ENCODE measurements at regions not wholly inside any gene's neighbourhood (a gene's known extent, or its start where the extent isn't known, plus 50 kb on each side); places are given as distances from the start of the nearest gene placed in this dataset.

- Histone ChIP-seq H3K4me1 (ENCODE audit: control insufficient read depth, insufficient read depth, low read length) (no peaks in the 10 kb centered on the region), H3K36me3 (ENCODE audit: control insufficient read depth, insufficient read depth, low read length) (no peaks in the 10 kb centered on the region), H3K9me3 (ENCODE audit: control insufficient read depth, low read length) (no peaks in the 10 kb centered on the region), H3K9ac (ENCODE audit: extremely low read depth, low read length, poor library complexity, severe bottlenecking) (no peak overlapping the region), H3K27ac (ENCODE audit: low read depth, low read length) (no peak overlapping the region), H3K27me3 (ENCODE audit: control insufficient read depth, insufficient read depth, low read length, poor library complexity, severe bottlenecking) (no peaks in the 10 kb centered on the region), H3K4me3 (ENCODE audit: low read length) (no peak overlapping the region)
- peaks cover 3% of the 10 kb centered on the region for H3K4me1 Mint-ChIP-seq
- peaks cover 10% of the 10 kb centered on the region for H3K27me3 Mint-ChIP-seq (ENCODE audit: insufficient read depth)
- no peak overlapping the region for H3K27ac Mint-ChIP-seq
- peaks cover 2% of the 10 kb centered on the region for H3K9me3 Mint-ChIP-seq
- DNase-seq: no peak
- TF ChIP-seq CTCF (conservative IDR thresholded peaks at IDR 0.05): no peak
- H3K4me3 Mint-ChIP-seq: no peak overlapping the region
- H3K36me3 Mint-ChIP-seq (ENCODE audit: low read depth): no peaks in the 10 kb centered on the region
Measured at GRCh38 chr1:204788470-204788869, 82.2 kb upstream of the NFASC start.

- H3K36me3 Mint-ChIP-seq (ENCODE audit: low read depth): no peaks in the 10 kb centered on the region
- WGBS, 2 experiments (ENCODE audit: insufficient coverage in 1 of 2, insufficient read length in 1 of 2): 44 to 52% methylated on average over 10 to 14 of the region's 15 CpGs
- H3K27me3 Mint-ChIP-seq (ENCODE audit: insufficient read depth): peaks cover 10% of the 10 kb centered on the region
- H3K27ac Mint-ChIP-seq: no peak overlapping the region
- Histone ChIP-seq H3K9ac (ENCODE audit: extremely low read depth, low read length, poor library complexity, severe bottlenecking) (no peak overlapping the region), H3K27me3 (ENCODE audit: control insufficient read depth, insufficient read depth, low read length, poor library complexity, severe bottlenecking) (no peaks in the 10 kb centered on the region), H3K36me3 (ENCODE audit: control insufficient read depth, insufficient read depth, low read length) (no peaks in the 10 kb centered on the region), H3K9me3 (ENCODE audit: control insufficient read depth, low read length) (no peaks in the 10 kb centered on the region), H3K4me1 (ENCODE audit: control insufficient read depth, insufficient read depth, low read length) (no peaks in the 10 kb centered on the region), H3K4me3 (ENCODE audit: low read length) (no peak overlapping the region), H3K27ac (ENCODE audit: low read depth, low read length) (no peak overlapping the region)
- H3K4me1 Mint-ChIP-seq: peaks cover 3% of the 10 kb centered on the region
- no peaks in the 10 kb centered on the region for H3K9me3 Mint-ChIP-seq
- TF ChIP-seq CTCF (conservative IDR thresholded peaks at IDR 0.05): peak; percentile 97
- peak; percentile 98 for DNase-seq
- H3K4me3 Mint-ChIP-seq: no peak overlapping the region
Measured at GRCh38 chr1:204791453-204792353, 79.0 kb upstream of the NFASC start.

- H3K27ac ChIP-seq (ENCODE audit: low read depth, low read length): no peak overlapping the region
- no peaks in the 10 kb centered on the region for H3K9me3 ChIP-seq (ENCODE audit: control insufficient read depth, low read length)
- Mint-ChIP-seq H3K4me1 (peaks cover 3% of the 10 kb centered on the region), H3K27me3 (ENCODE audit: insufficient read depth) (peaks cover 10% of the 10 kb centered on the region), H3K9me3 (peaks cover 2% of the 10 kb centered on the region), H3K4me3 (no peak overlapping the region), H3K27ac (no peak overlapping the region), H3K36me3 (ENCODE audit: low read depth) (no peaks in the 10 kb centered on the region)
- H3K36me3 ChIP-seq (ENCODE audit: control insufficient read depth, insufficient read depth, low read length): no peaks in the 10 kb centered on the region
- H3K9ac ChIP-seq (ENCODE audit: extremely low read depth, low read length, poor library complexity, severe bottlenecking): no peak overlapping the region
- WGBS, 2 experiments (ENCODE audit: insufficient coverage in 1 of 2, insufficient read length in 1 of 2): 78 to 90% methylated on average over 5 to 6 of the region's 6 CpGs
- no peak for TF ChIP-seq CTCF (conservative IDR thresholded peaks at IDR 0.05)
- DNase-seq: peak; percentile 49
- H3K4me1 ChIP-seq (ENCODE audit: control insufficient read depth, insufficient read depth, low read length): no peaks in the 10 kb centered on the region
- H3K27me3 ChIP-seq (ENCODE audit: control insufficient read depth, insufficient read depth, low read length, poor library complexity, severe bottlenecking): no peaks in the 10 kb centered on the region
- H3K4me3 ChIP-seq (ENCODE audit: low read length): no peak overlapping the region
Measured at GRCh38 chr1:204792354-204792692, 78.3 kb upstream of the NFASC start.
